ENCODE measurements at regions not wholly inside any gene's neighbourhood (a gene's known extent, or its start where the extent isn't known, plus 50 kb on each side); places are given as distances from the start of the nearest gene placed in this dataset.

GRCh38 chr2:155690785-155691184, 641.7 kb downstream of the NR4A2 start (continued):
- TF ChIP-seq MEF2A (IDR thresholded peaks at IDR 0.05; ENCODE audit: borderline replicate concordance, low read depth) (no peak), PBX3 (IDR thresholded peaks at IDR 0.05) (no peak), JUND (IDR thresholded peaks at IDR 0.05) (no peak), TAF1 (IDR thresholded peaks at IDR 0.05; ENCODE audit: borderline replicate concordance, low read depth, low read length) (no peak), POLR2AphosphoS5 (IDR thresholded peaks at IDR 0.05; ENCODE audit: low read depth, low read length) (no peak), CHD2 (IDR thresholded peaks at IDR 0.05; ENCODE audit: low read length, partially characterized antibody) (no peak), IRF3 (IDR thresholded peaks at IDR 0.05; ENCODE audit: low read depth, low read length) (no peak)

- CTCF ChIA-PET, result no interaction called here
- Histone ChIP-seq H3K27ac (ENCODE audit: low read depth in 2 of 2, low read length in 1 of 2) (no peak overlapping the region), H2AFZ (ENCODE audit: low read depth) (no peak overlapping the region), H3K4me3 (ENCODE audit: low read depth in 2 of 2, low read length in 1 of 2) (no peak overlapping the region), H3K9ac (no peak overlapping the region), H3K4me1 (ENCODE audit: control insufficient read depth in 1 of 2, insufficient read depth in 2 of 2, low read depth in 1 of 2, low read length in 1 of 2) (no peaks in the 10 kb centered on the region), H3K36me3 (replicated peaks in 1 of 2; ENCODE audit: control insufficient read depth in 1 of 2, insufficient read depth in 2 of 2, low read length in 1 of 2) (no peaks in the 10 kb centered on the region), H3K79me2 (ENCODE audit: insufficient read depth) (no peaks in the 10 kb centered on the region), H3F3A (replicated peaks; ENCODE audit: insufficient read depth) (no peaks in the 10 kb centered on the region), H3K9me2 (no peaks in the 10 kb centered on the region), H4K20me1 (ENCODE audit: insufficient read depth) (no peaks in the 10 kb centered on the region), H3K27me3 (ENCODE audit: insufficient read depth) (no peaks in the 10 kb centered on the region), H3K4me2 (no peak overlapping the region), H3K9me3 (no peaks in the 10 kb centered on the region)
- POLR2A ChIA-PET, result no interaction called here
- 12% methylated on average over 4 of the region's 4 CpGs for WGBS (ENCODE audit: low lambda C conversion rate)
- no peak for TF ChIP-seq RCOR1 (IDR thresholded peaks at IDR 0.05; ENCODE audit: low read length)
- TF ChIP-seq YY1 (IDR thresholded peaks at IDR 0.05; ENCODE audit: low read depth), result no peak
- TF ChIP-seq TEAD4 (IDR thresholded peaks at IDR 0.05; ENCODE audit: borderline replicate concordance, insufficient read depth), result no peak
- TF ChIP-seq USF1 (IDR thresholded peaks at IDR 0.05; ENCODE audit: borderline replicate concordance, low read depth), result no peak
- TF ChIP-seq EZH2phosphoT487 (IDR thresholded peaks at IDR 0.05; ENCODE audit: borderline replicate concordance, low read depth), result no peak
- no peak for TF ChIP-seq GABPA (IDR thresholded peaks at IDR 0.05; ENCODE audit: low read depth)
- TF ChIP-seq MAX (IDR thresholded peaks at IDR 0.05; ENCODE audit: low read depth), result no peak
- no peak for TF ChIP-seq FOXJ3 (CRISPR knock-in tag; IDR thresholded peaks at IDR 0.05)
- no peak for TF ChIP-seq FOXM1 (IDR thresholded peaks at IDR 0.05; ENCODE audit: low read depth)
- TF ChIP-seq RAD21 (IDR thresholded peaks at IDR 0.05; ENCODE audit: low read length), result no peak
- TF ChIP-seq CHD2 (IDR thresholded peaks at IDR 0.05; ENCODE audit: low read length, partially characterized antibody), result no peak
- no peak for TF ChIP-seq CTCF (IDR thresholded peaks at IDR 0.05)
- TF ChIP-seq MEF2A (IDR thresholded peaks at IDR 0.05; ENCODE audit: borderline replicate concordance, low read depth), result no peak
- TF ChIP-seq EP300 (IDR thresholded peaks at IDR 0.05; ENCODE audit: borderline replicate concordance in 1 of 2, low read depth in 1 of 2, low read length in 1 of 2), result no peak
- no peak for DNase-seq
These were observed 642.7 kb downstream of the NR4A2 start for GRCh38 chr2:155689791-155690190.
